PFSK-1 (cell line): ENCODE measurements at regions not wholly inside any gene's neighbourhood (a gene's known extent, or its start where the extent isn't known, plus 50 kb on each side); places are given as distances from the start of the nearest gene placed in this dataset.

Experiments
- FOXP2 ChIP-seq: optimal IDR thresholded peaks from 2 replicates; pipeline ENCODE3; 2011; ENCODE audit warnings: borderline replicate concordance, control low read depth, inconsistent platforms; ENCODE audit not compliant: insufficient read depth; ENCODE audit errors: extremely low read length, extremely low read depth
- POLR2AphosphoS5 ChIP-seq: IDR thresholded peaks from 2 replicates; pipeline ENCODE4 v1.6.1; 2012; ENCODE audit warnings: low read depth, mild to moderate bottlenecking, control low read depth, low read length, moderate library complexity
- SIN3A ChIP-seq: IDR thresholded peaks from 2 replicates; pipeline ENCODE4 v1.6.1; 2012; ENCODE audit warnings: mild to moderate bottlenecking, low read length, moderate library complexity, borderline replicate concordance; ENCODE audit not compliant: insufficient read depth
- TAF1 ChIP-seq: IDR thresholded peaks from 2 replicates; pipeline ENCODE4 v1.6.1; 2012; ENCODE audit warnings: low read length, control low read depth, borderline replicate concordance; ENCODE audit not compliant: insufficient read depth
- TF ChIP-seq, protein P1 (sequence below), 2 experiments: IDR thresholded peaks; 2 replicates each; pipeline versions ENCODE4 v1.6.1 to v1.8.0; 2011 to 2012; ENCODE audit warnings: low read depth in 2 of 2, low read length in 2 of 2, control low read depth in 1 of 2, inconsistent platforms in 1 of 2, mild to moderate bottlenecking in 1 of 2, moderate library complexity in 1 of 2; ENCODE audit not compliant: insufficient read depth in 1 of 2

DNA sequence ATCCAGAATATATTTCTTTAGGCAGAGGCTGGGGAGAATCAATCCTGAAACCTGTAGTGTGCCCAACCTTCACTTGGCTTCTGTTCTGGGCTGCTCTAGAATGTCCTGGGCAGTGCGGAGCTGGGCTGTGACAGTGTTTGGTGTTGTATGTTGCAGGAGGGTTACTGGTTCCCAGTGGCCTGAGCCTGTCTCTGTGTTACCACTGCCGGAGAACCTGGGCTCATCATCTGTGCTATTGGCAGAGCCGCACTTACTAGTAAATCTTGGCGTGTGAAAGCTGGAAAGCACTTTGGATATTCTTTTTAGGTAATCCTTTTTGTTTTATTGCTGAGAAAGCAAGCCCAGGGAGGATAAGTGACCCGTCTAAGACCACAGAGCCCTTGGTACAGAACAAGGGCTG is 412.9 kb downstream of the SLC4A3 start:
- TF ChIP-seq POLR2AphosphoS5 (no peak), SIN3A (no peak), TAF1 (no peak), FOXP2 (no peak)
- TF ChIP-seq, protein P1, sequence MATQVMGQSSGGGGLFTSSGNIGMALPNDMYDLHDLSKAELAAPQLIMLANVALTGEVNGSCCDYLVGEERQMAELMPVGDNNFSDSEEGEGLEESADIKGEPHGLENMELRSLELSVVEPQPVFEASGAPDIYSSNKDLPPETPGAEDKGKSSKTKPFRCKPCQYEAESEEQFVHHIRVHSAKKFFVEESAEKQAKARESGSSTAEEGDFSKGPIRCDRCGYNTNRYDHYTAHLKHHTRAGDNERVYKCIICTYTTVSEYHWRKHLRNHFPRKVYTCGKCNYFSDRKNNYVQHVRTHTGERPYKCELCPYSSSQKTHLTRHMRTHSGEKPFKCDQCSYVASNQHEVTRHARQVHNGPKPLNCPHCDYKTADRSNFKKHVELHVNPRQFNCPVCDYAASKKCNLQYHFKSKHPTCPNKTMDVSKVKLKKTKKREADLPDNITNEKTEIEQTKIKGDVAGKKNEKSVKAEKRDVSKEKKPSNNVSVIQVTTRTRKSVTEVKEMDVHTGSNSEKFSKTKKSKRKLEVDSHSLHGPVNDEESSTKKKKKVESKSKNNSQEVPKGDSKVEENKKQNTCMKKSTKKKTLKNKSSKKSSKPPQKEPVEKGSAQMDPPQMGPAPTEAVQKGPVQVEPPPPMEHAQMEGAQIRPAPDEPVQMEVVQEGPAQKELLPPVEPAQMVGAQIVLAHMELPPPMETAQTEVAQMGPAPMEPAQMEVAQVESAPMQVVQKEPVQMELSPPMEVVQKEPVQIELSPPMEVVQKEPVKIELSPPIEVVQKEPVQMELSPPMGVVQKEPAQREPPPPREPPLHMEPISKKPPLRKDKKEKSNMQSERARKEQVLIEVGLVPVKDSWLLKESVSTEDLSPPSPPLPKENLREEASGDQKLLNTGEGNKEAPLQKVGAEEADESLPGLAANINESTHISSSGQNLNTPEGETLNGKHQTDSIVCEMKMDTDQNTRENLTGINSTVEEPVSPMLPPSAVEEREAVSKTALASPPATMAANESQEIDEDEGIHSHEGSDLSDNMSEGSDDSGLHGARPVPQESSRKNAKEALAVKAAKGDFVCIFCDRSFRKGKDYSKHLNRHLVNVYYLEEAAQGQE (IDR thresholded peaks at IDR 0.05; ENCODE audit: insufficient read depth in 1 of 2, low read depth in 2 of 2, low read length in 2 of 2), result no peak

- no peak for TF ChIP-seq POLR2AphosphoS5
Measured at GRCh38 chr2:220041447-220041846, 414.0 kb downstream of the SLC4A3 start.

DNA sequence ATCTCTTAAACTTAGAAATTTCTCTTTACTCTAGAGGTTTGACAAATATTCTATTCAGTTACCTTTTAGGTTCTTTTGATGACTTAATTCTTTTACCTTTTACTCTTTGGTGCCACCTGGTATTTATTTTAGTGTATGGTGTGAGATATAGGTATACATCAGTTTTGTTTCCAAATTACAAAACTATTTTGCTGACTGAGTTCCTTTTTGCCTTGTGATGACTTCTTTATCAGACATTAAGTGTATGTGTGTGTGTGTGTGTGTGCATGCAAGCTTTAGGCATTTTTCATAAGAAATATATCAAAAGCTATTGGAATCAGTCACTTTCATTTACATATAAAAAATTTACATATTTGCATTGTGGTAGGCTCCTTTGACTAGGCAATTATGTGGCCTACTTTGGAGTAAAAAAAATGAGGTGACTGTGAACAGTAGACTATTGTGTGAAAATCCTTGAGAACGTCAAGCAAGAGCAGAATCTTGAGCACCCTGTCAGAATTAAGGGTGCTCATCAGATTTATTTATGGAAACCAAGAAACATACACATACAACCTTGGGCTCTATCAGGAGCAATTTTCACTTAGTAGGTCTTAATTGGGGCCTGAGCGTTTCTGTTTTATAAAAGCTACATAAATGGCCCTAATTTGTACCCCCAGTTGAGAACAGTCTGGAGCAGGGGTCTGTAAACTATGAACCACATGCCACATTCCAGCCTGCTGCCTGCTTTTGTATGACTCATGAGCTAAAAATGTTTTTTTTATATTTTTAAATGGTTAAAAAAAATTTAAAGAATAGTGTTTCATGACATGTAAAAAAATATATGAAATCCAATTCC is 415.9 kb downstream of the SLC4A3 start:
- TF ChIP-seq, protein P1 (IDR thresholded peaks at IDR 0.05; ENCODE audit: insufficient read depth in 1 of 2, low read depth in 2 of 2, low read length in 2 of 2), result no peak
- TF ChIP-seq POLR2AphosphoS5, result no peak
- TF ChIP-seq TAF1, result no peak

DNA sequence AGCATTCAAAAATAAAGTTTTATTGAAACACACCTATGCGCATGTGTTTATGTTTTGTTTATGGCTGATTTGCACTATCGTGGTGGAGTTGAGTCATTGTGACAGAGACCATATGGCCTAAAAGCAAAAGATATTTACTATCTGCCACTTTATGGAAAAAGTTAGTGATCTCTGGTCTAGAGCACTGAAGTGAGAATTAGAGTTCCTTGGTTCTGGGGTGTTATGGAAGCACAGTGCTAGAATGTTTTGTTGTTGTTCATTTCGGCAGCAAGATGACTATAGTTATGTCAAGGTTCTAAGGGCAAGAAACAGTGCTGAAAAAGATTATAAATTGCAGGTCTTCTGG is 416.5 kb downstream of the SLC4A3 start:
- no peak for TF ChIP-seq TAF1
- TF ChIP-seq FOXP2, result no peak

GRCh38 chr2:220044383-220044782 is 417.0 kb downstream of the SLC4A3 start:
- TF ChIP-seq POLR2AphosphoS5 (no peak), FOXP2 (no peak), SIN3A (no peak), TAF1 (no peak)
- TF ChIP-seq, protein P1 (IDR thresholded peaks at IDR 0.05; ENCODE audit: insufficient read depth in 1 of 2, low read depth in 2 of 2, low read length in 2 of 2), result no peak

DNA sequence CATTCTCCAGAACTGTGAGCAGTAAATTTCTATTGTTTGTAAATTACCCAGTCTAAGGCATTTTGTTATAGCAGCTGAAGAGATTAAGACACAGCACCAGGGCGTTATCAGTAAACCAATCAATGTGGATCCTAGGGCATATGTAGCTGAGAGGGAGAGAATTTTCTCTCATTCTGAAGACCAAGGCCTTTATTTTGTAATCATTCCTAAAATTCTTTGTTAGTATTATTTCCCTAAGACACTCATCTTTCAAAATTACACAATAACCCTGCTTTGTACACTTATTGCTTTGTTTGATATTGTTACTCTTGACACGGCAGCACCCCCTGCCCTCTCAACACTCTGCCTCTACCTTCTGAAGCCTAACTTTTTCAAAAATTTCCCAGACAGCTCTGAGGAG is 419.1 kb downstream of the SLC4A3 start:
- TF ChIP-seq SIN3A (no peak), TAF1 (no peak), FOXP2 (no peak), POLR2AphosphoS5 (no peak)

DNA sequence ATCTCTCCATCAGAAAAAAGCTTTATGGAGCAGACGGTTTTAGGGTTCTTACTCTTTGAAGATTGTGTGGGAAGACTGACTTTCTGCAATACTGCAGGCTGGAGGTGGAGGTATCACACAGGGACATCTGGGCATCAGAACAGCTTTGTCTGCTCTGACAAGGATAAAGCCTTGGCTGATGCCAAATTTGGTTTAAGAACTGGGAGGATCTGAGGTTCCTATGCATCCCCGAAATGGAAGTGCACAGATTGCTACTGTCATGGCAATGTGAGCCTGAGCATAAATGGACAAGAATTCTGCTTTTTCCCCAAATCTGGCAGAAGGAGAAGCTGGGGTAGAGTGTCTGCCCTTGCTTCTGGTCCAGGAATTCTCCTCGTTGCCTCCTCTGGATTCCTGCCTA is 424.3 kb downstream of the SLC4A3 start:
- no peak for TF ChIP-seq TAF1
- TF ChIP-seq, protein P1 (IDR thresholded peaks at IDR 0.05; ENCODE audit: insufficient read depth in 1 of 2, low read depth in 2 of 2, low read length in 2 of 2), result no peak
- TF ChIP-seq FOXP2, result no peak
- no peak for TF ChIP-seq POLR2AphosphoS5
- no peak for TF ChIP-seq SIN3A
